IPS-NIHi7 (cell line): ENCODE measurements at regions not wholly inside any gene's neighbourhood (a gene's known extent, or its start where the extent isn't known, plus 50 kb on each side); places are given as distances from the start of the nearest gene placed in this dataset.
A peak's percentile ranks its signal among the peaks of the same experiment; 100 is the strongest.
"Not testable (repeated sequence)": the region's sequence is repeated elsewhere in the genome, so short reads cannot be mapped to it uniquely, and the experiment has no call there.

Source experiments
- DNase-seq: peaks from one replicate; pipeline ENCODE4 v3.0.0; 2012; ENCODE audit warnings: mixed read lengths; ENCODE audit errors: extremely low spot score

- no peak for DNase-seq
These were observed 139.6 kb downstream of the MYLK4 start for GRCh38 chr6:2611092-2611491.

GRCh38 chr6:2608503-2608902 is 142.2 kb downstream of the MYLK4 start:
- DNase-seq = no peak

DNA sequence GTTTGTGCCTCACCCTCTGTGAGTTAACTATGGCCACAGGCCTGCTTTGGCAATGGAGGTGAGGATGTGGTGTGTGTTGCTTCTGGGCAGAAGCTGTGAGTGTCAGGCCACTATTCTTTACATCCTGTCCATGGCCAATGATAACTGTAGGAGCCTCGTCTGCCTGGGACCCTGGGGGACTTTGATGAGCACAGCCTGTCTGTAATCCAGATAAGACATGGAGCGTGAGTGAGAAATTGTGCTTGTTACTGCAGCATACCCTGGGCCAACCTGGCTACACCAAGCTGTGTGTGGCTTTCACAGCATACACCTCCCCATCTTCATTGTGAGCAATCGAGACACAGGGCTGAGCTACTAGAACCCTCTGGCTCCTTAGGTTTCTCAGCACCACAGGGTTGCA is 150.4 kb downstream of the MYLK4 start:
- DNase-seq = no peak

DNA sequence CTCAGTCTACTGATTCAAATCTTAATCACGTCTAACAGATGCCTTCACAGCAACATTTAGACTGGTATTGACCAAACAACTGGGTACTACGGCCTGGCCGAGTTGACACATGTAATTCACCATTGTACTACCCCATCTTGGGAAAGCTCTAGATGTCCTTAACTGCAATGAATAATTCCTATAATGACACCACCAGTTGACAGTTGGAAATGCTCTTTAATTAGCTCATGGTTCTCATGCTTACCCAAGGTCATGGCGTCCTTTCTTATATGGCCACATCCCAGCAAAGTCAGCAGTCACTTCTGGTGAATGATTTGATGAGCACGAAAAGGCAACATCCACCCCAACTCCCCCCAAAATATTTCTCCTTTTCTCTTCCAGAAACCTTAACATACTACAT is 150.9 kb downstream of the MYLK4 start:
- DNase-seq = no peak

GRCh38 chr6:2598867-2599266 is 151.9 kb downstream of the MYLK4 start:
- DNase-seq = no peak

DNA sequence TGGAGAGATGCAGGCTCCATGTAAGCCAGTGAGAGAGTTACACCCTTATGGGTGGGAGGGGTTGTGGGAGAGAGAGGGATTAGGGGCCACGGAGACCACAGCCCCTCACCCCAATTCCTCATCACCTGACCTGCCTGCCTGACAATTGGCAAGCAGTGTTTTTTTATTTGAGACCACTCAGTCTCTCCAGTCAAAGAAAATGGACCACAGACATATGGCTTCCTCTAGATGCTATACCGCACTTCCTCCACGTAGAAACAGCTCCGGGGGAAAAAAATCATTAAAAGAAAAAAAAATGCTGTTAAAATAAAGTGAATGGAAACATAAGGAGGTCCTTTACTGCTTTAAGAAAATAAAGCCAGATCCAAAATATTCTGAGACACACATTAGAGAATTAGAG is 152.7 kb downstream of the MYLK4 start:
- DNase-seq = no peak

- DNase-seq = not testable (repeated sequence)
These were observed 153.3 kb downstream of the MYLK4 start for GRCh38 chr6:2597457-2597856.

GRCh38 chr6:2596222-2596621 is 154.5 kb downstream of the MYLK4 start:
- peak; percentile 87 for DNase-seq

- DNase-seq = no peak
These were observed 155.9 kb downstream of the MYLK4 start for GRCh38 chr6:2594868-2595267.

DNA sequence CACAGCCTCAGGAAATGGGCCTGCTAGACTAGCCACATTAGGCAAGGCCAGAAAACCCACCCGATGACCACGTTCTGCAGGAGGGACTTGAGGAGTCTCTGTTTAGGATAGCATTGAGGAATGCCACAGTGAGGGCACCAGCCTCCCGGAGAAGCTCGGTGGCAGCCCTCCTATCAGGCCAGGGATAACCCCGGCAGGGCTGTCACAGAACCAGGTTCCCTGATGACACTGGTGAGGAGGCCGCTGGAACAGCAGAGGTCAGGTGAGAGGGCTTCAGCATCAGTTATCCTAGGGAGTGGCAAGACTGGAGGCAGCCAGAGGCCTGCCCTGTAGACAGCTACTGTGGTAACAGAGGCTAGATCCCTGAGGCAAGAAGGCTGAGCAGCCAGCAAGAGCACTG is 157.6 kb downstream of the MYLK4 start:
- DNase-seq = no peak

GRCh38 chr6:2589171-2589661 is 161.5 kb downstream of the MYLK4 start:
- DNase-seq = no peak

GRCh38 chr6:2583459-2583858 is 167.3 kb downstream of the MYLK4 start:
- DNase-seq = no peak

GRCh38 chr6:2582268-2582667 is 168.5 kb downstream of the MYLK4 start:
- DNase-seq = no peak

GRCh38 chr6:2581611-2582010 is 169.1 kb downstream of the MYLK4 start:
- DNase-seq = no peak

- DNase-seq = no peak
These were observed 169.7 kb downstream of the MYLK4 start for GRCh38 chr6:2581011-2581410.

DNA sequence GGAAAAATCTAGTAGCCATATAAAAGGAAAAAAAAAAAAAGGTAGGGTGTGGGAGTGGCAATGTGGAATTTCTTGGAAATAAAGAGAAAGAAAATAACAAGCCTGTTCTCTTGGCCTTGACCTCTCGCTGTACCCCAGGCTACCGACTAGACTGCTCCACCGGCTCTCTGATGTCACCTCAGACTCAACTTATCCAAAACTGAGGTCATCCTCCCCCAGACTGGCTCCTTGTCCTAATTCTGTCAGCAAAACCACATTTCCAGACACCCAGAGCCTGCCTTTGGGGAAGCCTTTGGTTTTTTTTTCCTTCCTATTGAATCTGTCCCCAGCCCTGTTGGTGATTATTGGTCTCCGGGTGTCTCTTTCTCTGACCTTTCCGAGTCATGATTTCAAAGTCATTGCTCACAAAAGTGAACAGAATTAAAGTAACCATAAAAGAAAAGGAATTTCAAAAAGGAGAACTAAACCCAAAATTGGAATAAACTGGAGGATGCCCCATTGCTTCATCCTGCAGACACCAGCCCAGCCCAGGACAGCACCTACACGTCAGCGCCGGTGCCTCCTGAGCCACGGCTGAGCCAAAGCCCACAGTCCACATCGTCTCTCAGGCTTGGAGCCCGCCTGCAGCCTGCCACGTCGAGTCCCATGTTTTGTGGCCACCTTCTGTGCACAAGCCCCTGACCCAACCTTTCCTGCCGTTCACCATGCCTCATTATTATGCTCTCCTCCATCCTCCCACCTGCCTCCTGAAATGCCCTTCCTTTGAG is 170.7 kb downstream of the MYLK4 start:
- no peak for DNase-seq

GRCh38 chr6:2579241-2579761 is 171.4 kb downstream of the MYLK4 start:
- no peak for DNase-seq

- no peak for DNase-seq
These were observed 172.0 kb downstream of the MYLK4 start for GRCh38 chr6:2578767-2579166.

DNA sequence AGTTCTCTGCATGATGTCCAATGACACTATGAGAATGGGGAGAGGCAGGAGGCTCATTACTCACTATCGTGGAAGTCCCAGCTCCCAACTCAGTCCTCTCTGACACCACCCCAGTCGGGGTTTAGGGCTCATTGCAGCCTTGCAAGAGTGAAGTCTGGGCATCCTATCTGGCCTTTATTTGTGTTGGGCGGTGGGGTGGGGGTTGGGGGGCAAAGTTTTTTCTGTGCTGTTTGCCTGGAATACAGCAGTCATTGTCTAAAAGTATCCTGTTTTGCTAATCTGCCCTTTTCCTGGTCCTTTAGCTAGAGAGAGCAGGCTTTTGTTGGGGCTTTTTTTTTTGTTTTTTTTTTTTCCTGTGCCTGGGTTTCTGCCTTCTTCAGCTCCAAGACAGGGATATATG is 174.2 kb downstream of the MYLK4 start:
- no peak for DNase-seq

- DNase-seq = no peak
These were observed 175.5 kb downstream of the MYLK4 start for GRCh38 chr6:2575236-2575635.

DNA sequence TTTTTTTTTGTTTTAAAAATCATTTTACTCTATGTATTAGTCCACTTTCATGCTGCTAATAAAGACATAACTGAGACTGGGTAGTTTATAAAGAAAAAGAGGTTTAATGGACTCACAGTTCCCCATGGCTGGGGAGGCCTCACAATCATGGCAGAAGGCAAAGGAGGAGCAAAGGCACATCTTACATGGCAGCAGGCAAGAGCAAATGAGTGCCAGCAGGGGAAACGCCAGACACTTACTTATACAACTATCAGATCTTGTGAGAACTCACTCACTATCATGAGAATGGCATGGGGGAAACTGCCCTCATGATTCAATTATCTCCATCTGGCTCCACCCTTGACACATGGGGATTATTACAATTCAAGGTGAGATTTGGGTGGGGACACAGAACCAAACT is 181.3 kb downstream of the MYLK4 start:
- DNase-seq = not testable (repeated sequence)

- no peak for DNase-seq
These were observed 184.7 kb downstream of the MYLK4 start for GRCh38 chr6:2566048-2566447.

- no peak for DNase-seq
These were observed 185.2 kb downstream of the MYLK4 start for GRCh38 chr6:2565499-2565898.

- no peak for DNase-seq
These were observed 187.1 kb downstream of the MYLK4 start for GRCh38 chr6:2563635-2564034.
